ENCODE measurements at regions not wholly inside any gene's neighbourhood (a gene's known extent, or its start where the extent isn't known, plus 50 kb on each side); places are given as distances from the start of the nearest gene placed in this dataset.

DNA sequence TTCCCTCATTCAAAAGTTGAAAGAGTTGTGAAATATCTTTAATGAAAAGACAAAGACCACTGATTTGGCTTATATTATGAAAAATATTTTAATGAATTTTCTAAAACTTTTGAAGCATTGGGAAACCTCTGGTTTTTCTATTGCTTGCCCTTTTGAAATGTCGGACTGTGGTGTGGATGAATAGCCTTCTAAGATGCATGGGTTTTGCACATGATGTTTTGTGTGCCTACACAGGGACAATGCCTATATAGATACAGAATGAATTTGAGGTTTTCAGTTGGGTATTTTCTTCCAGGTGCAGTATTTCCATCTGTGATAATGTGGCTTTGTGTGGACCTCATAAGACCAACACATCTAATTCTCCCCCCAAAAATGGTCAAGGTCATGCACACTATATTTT, 1437.9 kb downstream of the REEP3 start:
- Histone ChIP-seq H3K27me3 (ENCODE audit: insufficient read depth, low read depth, severe bottlenecking) (no peaks in the 10 kb centered on the region), H3K9me3 (ENCODE audit: severe bottlenecking) (no peaks in the 10 kb centered on the region), H3K36me3 (no peaks in the 10 kb centered on the region), H3K27ac (no peak overlapping the region), H3K4me3 (ENCODE audit: low read depth, low read length) (no peak overlapping the region)
- TF ChIP-seq, protein P1, sequence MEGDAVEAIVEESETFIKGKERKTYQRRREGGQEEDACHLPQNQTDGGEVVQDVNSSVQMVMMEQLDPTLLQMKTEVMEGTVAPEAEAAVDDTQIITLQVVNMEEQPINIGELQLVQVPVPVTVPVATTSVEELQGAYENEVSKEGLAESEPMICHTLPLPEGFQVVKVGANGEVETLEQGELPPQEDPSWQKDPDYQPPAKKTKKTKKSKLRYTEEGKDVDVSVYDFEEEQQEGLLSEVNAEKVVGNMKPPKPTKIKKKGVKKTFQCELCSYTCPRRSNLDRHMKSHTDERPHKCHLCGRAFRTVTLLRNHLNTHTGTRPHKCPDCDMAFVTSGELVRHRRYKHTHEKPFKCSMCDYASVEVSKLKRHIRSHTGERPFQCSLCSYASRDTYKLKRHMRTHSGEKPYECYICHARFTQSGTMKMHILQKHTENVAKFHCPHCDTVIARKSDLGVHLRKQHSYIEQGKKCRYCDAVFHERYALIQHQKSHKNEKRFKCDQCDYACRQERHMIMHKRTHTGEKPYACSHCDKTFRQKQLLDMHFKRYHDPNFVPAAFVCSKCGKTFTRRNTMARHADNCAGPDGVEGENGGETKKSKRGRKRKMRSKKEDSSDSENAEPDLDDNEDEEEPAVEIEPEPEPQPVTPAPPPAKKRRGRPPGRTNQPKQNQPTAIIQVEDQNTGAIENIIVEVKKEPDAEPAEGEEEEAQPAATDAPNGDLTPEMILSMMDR (IDR thresholded peaks at IDR 0.05; ENCODE audit: low read depth, low read length): no peak
- no peak for DNase-seq

DNA sequence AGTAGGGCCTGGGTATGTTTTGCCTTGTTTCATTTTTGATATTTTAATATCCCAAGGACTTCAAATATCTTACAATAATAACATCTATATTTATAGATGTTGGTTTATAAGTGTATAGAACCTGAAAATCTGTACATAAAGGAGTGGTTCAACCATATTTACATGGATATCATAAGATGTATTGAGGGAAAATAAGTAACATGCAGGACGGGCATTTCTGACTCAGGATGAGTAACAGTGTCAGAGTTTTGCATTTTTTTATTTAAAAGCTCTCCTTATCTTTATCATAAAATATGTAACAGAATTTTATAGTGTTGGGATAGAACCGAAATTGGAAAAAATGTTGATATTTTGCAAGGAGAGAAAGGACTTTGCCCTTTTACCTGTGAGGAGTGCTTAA, 1438.7 kb downstream of the REEP3 start:
- Histone ChIP-seq H3K27ac (no peak overlapping the region), H3K27me3 (ENCODE audit: insufficient read depth, low read depth, severe bottlenecking) (no peaks in the 10 kb centered on the region), H3K9me3 (ENCODE audit: severe bottlenecking) (no peaks in the 10 kb centered on the region), H3K4me3 (ENCODE audit: low read depth, low read length) (no peak overlapping the region), H3K36me3 (no peaks in the 10 kb centered on the region)
- DNase-seq: no peak
- TF ChIP-seq, protein P1 (IDR thresholded peaks at IDR 0.05; ENCODE audit: low read depth, low read length): no peak

DNA sequence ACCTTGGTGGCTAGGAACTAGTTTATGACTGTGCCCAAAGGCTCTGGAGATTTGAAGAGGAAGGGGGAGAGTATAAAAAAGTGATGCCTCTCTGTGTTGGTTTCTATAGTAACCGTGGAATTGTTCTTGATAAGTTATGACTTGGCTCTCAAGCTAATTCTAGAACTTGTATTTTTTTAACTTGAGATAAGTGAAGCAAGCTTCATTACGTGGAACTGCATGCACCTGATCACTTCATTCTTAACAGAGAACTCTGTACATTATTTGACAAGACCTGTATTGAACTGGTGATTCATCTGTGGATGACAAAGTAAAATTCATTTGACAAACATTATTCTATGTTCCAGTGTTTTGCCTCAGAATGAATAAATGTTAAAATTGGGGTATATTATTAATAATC, 1452.2 kb downstream of the REEP3 start:
- no peak overlapping the region for H3K27ac ChIP-seq
- H3K36me3 ChIP-seq: no peaks in the 10 kb centered on the region
- DNase-seq: no peak
- TF ChIP-seq, protein P1 (IDR thresholded peaks at IDR 0.05; ENCODE audit: low read depth, low read length): no peak
- no peaks in the 10 kb centered on the region for H3K9me3 ChIP-seq (ENCODE audit: severe bottlenecking)
- no peak overlapping the region for H3K4me3 ChIP-seq (ENCODE audit: low read depth, low read length)
- no peaks in the 10 kb centered on the region for H3K27me3 ChIP-seq (ENCODE audit: insufficient read depth, low read depth, severe bottlenecking)

DNA sequence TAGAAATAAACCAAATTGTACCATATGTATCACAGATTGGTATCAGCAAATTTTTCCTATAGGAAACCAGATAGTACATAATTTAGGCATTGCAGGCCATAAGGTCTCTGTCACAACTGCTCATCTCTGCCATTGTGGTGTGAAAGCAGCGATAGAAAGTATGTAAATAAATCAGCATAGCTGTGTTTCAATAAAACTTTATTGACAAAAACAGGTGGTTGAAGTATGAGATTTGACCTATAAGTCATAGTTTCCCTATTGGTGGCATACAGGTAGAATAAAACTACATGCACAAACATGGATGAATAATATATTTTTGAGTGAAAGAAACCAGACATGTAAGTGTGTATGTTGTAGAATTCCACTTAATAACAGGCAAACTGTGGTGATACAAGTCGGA, 1454.9 kb downstream of the REEP3 start:
- Histone ChIP-seq H3K27ac (no peak overlapping the region), H3K27me3 (ENCODE audit: insufficient read depth, low read depth, severe bottlenecking) (no peaks in the 10 kb centered on the region), H3K36me3 (no peaks in the 10 kb centered on the region), H3K4me3 (ENCODE audit: low read depth, low read length) (no peak overlapping the region), H3K9me3 (ENCODE audit: severe bottlenecking) (no peaks in the 10 kb centered on the region)
- TF ChIP-seq, protein P1 (IDR thresholded peaks at IDR 0.05; ENCODE audit: low read depth, low read length): no peak
- DNase-seq: no peak

DNA sequence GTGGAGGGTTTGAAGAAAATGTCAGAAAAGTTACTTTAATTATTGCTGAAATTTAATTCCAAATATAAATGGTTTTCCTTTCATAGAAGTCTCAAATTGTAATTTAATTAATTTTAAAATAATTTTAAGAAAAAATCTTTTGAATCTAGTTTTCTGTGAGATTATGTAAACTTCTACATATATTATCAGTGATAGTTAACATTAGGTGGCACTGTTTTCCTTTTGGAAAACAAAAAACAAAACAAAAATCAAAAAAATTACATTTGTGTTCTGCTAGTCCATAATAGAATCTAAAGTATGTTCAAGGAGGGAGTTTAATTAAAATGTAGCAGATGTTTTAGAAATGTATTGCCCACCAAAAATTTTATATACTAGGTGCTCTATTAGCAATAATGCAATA, 1456.7 kb downstream of the REEP3 start:
- Histone ChIP-seq H3K4me3 (ENCODE audit: low read depth, low read length) (no peak overlapping the region), H3K27me3 (ENCODE audit: insufficient read depth, low read depth, severe bottlenecking) (no peaks in the 10 kb centered on the region)

DNA sequence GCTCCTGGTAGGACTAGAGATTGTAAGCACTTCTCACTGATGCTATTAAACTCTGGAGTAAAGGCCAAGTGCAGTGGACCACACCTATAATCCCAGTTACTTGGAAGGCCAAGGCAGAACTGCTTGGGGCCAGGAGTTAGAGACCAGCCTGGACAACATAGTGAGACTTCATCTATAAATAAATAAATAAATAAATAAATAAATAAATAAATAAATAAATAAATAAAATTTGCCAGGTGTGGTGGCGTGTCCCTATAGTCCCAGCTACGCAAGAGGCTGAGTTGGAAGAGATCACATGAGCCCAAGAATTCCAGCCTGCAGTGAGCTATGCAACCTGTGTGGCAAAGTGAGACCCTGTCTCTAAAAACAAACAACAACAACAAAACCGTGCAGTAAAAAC, 1475.7 kb downstream of the REEP3 start:
- no peak overlapping the region for H3K27ac ChIP-seq
- TF ChIP-seq, protein P1 (IDR thresholded peaks at IDR 0.05; ENCODE audit: low read depth, low read length): no peak
- no peak for DNase-seq

More for the DNA sequence above, 1456.7 kb downstream of the REEP3 start:
- Histone ChIP-seq H3K27ac (no peak overlapping the region), H3K9me3 (ENCODE audit: severe bottlenecking) (no peaks in the 10 kb centered on the region), H3K36me3 (no peaks in the 10 kb centered on the region)
- no peak for DNase-seq
- TF ChIP-seq, protein P1 (IDR thresholded peaks at IDR 0.05; ENCODE audit: low read depth, low read length): no peak

More for the DNA sequence above, 1475.7 kb downstream of the REEP3 start:
- Histone ChIP-seq H3K27me3 (ENCODE audit: insufficient read depth, low read depth, severe bottlenecking) (no peaks in the 10 kb centered on the region), H3K9me3 (ENCODE audit: severe bottlenecking) (no peaks in the 10 kb centered on the region), H3K4me3 (ENCODE audit: low read depth, low read length) (no peak overlapping the region), H3K36me3 (no peaks in the 10 kb centered on the region)
